DMS153 treated with DMSO at 0.1 percent for 48 hours (cell line): ENCODE measurements at regions not wholly inside any gene's neighbourhood (a gene's known extent, or its start where the extent isn't known, plus 50 kb on each side); places are given as distances from the start of the nearest gene placed in this dataset.

Experiments used
- DNase-seq: peaks from one replicate; lab custom pipeline; 2025; ENCODE audit not compliant: unreplicated experiment; lab: John Stamatoyannopoulos, UW

- no peak for DNase-seq
These were observed 458.3 kb upstream of the ADAMTS5 start for GRCh38 chr21:27425172-27425571.

- DNase-seq, result no peak
These were observed 457.7 kb upstream of the ADAMTS5 start for GRCh38 chr21:27424601-27425000.

- DNase-seq, result no peak
These were observed 457.2 kb upstream of the ADAMTS5 start for GRCh38 chr21:27423906-27424595.

- DNase-seq, result no peak
These were observed 456.1 kb upstream of the ADAMTS5 start for GRCh38 chr21:27423038-27423437.

GRCh38 chr21:27422435-27422834 is 455.5 kb upstream of the ADAMTS5 start:
- no peak for DNase-seq

GRCh38 chr21:27421654-27422053 is 454.8 kb upstream of the ADAMTS5 start:
- no peak for DNase-seq

- DNase-seq, result no peak
These were observed 452.3 kb upstream of the ADAMTS5 start for GRCh38 chr21:27419153-27419552.

- DNase-seq, result no peak
These were observed 451.5 kb upstream of the ADAMTS5 start for GRCh38 chr21:27418346-27418745.

- DNase-seq, result no peak
These were observed 445.6 kb upstream of the ADAMTS5 start for GRCh38 chr21:27412530-27412929.

- DNase-seq, result no peak
These were observed 441.9 kb upstream of the ADAMTS5 start for GRCh38 chr21:27408826-27409225.

- no peak for DNase-seq
These were observed 440.4 kb upstream of the ADAMTS5 start for GRCh38 chr21:27407271-27407670.

- DNase-seq, result no peak
These were observed 439.6 kb upstream of the ADAMTS5 start for GRCh38 chr21:27406300-27407009.

- no peak for DNase-seq
These were observed 436.1 kb upstream of the ADAMTS5 start for GRCh38 chr21:27403011-27403410.

- DNase-seq, result no peak
These were observed 433.2 kb upstream of the ADAMTS5 start for GRCh38 chr21:27400045-27400444.

- no peak for DNase-seq
These were observed 430.7 kb upstream of the ADAMTS5 start for GRCh38 chr21:27397578-27397977.

- DNase-seq, result no peak
These were observed 426.8 kb upstream of the ADAMTS5 start for GRCh38 chr21:27393726-27394125.

GRCh38 chr21:27391990-27392389 is 425.1 kb upstream of the ADAMTS5 start:
- no peak for DNase-seq

- no peak for DNase-seq
These were observed 423.5 kb upstream of the ADAMTS5 start for GRCh38 chr21:27390384-27390783.

- DNase-seq, result no peak
These were observed 421.9 kb upstream of the ADAMTS5 start for GRCh38 chr21:27388825-27389224.

GRCh38 chr21:27382404-27382803 is 415.5 kb upstream of the ADAMTS5 start:
- no peak for DNase-seq

GRCh38 chr21:27380303-27380702 is 413.4 kb upstream of the ADAMTS5 start:
- no peak for DNase-seq

- DNase-seq, result no peak
These were observed 412.5 kb upstream of the ADAMTS5 start for GRCh38 chr21:27379354-27379753.

GRCh38 chr21:27372381-27372780 is 405.5 kb upstream of the ADAMTS5 start:
- DNase-seq, result no peak
